Fibroblast of skin of left biceps (primary cell): ENCODE measurements at regions not wholly inside any gene's neighbourhood (a gene's known extent, or its start where the extent isn't known, plus 50 kb on each side); places are given as distances from the start of the nearest gene placed in this dataset.
"Not testable (repeated sequence)": the region's sequence is repeated elsewhere in the genome, so short reads cannot be mapped to it uniquely, and the experiment has no call there.

Experiments used
- DNase-seq, 2 experiments: peaks; one replicate each; pipeline ENCODE4 v3.0.0-alpha.2; 2013; ENCODE audit warnings: low read depth in 2 of 2

DNA sequence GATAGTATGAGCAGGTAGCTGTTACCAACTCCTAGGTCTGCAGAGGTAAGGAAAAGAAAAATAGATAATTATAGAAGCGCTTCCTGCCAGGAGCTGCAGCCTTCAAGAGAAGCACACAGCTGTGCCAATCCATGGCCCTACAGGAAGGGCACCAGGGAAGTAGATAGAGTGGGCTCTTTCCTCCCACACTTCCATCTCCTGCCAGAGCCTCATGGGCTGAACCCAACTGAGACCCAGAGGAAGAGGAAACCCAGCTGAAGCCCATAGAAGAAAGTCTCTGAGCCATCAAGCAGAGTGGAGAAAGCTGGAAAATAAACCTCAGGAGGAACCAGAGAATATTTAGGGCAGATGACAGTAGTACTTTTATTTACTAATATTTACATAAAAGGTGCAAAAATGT, 146.7 kb upstream of the ATXN1 start:
- no peak for DNase-seq

- DNase-seq = no peak
Observed at GRCh38 chr6:16904957-16905356, 143.7 kb upstream of the ATXN1 start.

DNA sequence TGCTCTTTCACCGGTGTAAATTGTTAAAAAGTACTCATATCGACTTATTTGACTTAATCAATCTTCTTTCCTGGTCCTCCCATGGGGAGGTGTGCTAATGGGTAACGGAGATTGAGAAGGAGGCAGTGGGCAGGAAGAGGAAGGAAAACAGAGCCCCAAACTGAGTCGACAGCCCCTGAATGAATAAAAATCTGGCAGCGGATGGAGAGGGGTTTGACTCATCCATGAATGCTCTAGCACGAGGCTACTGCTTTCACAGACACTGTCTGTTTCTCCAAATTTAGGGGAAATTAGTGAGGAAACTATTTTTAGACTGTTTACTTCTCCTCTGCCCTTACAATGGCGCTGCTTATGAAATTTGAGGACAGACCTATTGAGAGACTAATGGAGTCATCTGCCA, 142.2 kb upstream of the ATXN1 start:
- DNase-seq = no peak

- DNase-seq = no peak
Observed at GRCh38 chr6:16902502-16902901, 141.2 kb upstream of the ATXN1 start.

DNA sequence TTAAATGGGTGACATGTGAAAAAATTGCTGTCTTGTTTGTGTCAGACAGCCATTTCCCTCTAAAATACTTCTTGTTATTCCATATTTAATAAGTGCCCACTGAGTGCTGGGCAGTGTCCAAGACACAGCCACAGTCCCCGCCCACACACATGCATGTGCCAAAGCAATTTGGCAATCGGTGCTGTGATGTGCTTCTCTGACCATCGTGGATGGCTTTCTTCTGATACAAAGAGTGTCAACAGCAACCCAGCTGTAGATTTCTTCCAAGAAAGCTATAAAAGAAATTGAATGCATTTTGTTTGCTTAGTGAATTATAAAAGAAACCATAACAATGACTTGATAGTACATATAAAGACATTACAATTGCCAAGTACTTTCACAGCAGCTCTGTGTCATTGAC, 140.5 kb upstream of the ATXN1 start:
- DNase-seq = no peak

DNA sequence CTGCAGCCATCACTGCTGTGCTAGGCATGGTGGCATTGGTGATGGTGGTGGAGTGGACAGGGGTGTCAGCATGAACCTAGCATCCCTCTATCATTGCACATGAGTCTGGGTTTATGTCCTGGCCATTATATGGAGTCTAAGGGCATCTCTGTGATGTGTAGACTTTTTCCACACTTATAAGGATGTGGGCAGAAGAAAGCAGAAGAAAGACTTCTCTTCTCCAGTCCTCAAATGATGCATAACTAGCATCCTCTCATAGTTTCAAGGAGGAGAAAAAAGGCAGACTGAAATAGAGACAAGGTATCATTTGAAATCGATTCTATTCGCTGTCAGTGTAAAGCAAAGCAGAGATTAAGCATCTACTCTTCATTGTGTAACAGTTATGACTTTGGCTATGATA, 140.0 kb upstream of the ATXN1 start:
- no peak for DNase-seq

- DNase-seq = no peak
Observed at GRCh38 chr6:16898640-16899396, 137.6 kb upstream of the ATXN1 start.

DNA sequence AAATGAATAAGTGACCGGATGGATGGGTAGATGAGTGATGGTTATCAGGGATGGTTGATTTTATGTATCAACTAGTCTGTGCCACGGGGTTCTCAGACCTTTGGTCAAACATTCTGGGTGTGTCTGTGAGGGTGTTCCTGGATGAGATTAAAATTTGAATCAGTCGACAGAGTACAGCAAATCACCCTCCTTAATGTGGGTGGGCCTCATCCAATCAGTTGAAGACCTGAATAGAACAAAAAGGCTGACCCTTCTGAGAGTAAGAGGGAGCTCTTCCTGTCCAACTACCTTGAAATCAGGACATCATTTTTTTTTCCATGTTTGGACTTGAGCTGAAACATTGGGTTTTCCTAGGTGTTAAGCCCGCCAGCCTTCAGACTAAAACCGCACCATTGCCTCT, 136.4 kb upstream of the ATXN1 start:
- DNase-seq = no peak

GRCh38 chr6:16894301-16894700, 133.0 kb upstream of the ATXN1 start:
- peak; percentile 32 to 42 for DNase-seq

DNA sequence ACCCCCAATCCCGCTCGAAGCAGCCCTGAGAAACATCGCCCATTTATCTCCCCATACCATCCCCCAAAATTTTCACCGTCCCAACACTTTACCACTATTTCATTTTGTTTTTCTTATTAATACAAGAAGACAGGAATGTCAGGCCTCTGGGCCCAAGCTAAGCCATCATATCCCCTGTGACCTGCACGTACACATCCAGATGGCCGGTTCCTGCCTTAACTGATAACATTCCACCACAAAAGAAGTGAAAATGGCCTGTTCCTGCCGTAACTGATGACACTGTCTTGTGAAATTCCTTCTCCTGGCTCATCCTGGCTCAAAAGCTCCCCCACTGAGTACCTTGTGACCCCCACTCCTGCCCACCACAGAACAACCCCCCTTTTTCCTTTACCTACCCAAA, 129.8 kb upstream of the ATXN1 start:
- not testable (repeated sequence) for DNase-seq

DNA sequence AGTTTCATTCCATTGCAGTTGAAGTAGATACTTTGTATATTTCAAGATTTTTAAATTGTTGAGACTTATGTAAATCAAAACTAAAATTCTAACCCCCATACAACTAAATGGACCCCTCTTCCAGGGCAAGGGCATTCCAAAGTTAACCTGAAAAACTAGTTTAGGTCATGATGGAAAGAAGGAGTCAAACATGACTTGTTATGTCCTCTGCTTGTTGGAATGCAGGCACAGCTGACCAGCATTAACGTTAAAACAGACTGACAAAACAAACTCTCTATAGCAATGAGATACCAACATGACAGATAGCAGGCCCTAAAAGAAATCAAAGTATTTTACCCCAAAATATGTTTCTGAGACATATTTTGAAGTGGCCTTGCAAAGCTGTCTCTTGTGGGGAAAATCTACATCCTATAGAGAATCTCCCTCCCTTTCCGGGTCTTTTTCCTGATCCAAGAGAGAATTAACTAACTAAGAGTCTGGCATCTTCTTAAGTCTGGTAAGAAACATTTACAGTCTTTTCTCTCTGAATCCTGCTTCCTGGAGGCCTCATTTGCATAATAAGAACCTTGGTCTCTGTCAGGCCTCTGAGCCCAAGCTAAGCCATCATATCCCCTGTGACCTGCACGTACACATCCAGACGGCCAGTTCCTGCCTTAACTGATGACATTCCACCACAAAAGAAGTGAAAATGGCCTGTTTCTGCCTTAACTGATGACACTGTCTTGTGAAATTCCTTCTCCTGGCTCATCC, 124.3 kb upstream of the ATXN1 start:
- DNase-seq = no peak

DNA sequence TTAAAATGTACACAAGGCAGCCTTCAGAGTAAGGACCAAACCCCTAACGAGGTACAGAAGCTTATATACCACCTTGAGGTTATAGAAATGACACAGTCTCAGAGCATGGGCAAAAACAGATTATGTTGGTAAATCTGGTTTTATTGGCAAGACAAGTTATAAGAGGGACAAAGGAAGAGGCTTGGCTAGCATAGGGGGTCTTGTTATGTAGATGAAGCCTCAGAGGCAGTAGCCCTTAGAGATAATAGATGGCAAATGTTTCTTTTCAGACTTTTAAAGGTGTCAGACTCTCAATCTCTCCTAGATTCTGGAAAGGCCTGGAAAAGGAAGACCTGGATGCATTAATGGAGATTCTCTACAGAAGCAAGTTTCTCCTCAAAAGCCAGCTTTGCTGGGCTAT, 123.3 kb upstream of the ATXN1 start:
- DNase-seq = no peak

DNA sequence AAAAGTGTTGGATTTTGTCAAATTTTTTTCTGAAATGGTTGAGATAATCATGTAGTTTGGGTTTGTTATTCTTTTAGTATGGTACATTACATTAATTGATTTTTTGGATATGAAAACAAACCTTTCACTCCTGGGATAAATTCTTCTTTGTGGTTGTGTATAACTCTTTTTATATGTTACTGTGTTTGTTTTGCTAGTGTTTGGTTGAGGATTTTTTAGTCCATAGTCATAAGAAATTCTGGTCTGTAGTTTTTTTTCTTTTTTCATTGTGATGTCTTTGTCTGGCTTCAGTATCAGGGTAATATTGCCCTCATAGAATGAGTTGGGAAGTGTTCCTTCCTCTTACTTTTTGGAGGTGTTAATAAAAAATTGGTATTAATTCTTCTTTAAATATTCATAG, 122.2 kb upstream of the ATXN1 start:
- no peak for DNase-seq

DNA sequence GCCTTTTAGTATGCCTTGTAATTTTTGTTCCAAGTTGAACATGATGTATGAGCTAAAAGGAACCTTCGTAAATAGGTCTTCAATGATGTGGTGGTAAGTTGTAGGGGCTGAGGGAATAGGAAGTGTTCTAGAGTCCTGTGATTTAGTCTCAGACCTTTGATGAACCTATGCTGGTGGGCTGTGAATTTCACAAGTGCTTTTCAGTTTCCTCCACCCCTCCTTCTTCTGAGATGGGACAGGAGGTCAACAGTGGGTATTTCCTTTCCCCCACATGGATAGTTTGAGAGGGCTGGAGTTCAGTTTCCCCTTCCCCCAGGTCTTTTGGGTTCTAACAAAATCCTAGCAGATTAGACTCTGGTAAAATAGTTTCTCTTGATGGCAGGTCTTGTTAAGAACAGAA, 121.0 kb upstream of the ATXN1 start:
- no peak for DNase-seq

DNA sequence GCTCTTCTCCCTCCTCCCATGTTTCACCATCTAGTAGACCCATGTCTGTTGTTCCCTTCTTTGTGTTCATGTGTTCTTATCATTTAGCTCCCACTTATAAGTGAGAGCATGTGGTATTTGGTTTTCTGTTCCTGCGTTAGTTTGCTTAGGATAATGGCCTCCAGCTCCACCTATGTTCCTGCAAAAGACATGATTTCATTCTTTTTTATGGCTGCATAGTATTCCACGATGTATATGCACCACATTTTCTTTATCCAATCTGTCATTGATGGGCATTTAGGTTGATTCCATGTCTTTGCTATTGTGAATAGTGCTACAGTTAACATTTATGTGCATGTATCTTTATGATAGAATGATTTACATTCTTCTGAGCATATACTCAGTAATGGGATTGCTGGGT, 115.6 kb upstream of the ATXN1 start:
- not testable (repeated sequence) for DNase-seq

DNA sequence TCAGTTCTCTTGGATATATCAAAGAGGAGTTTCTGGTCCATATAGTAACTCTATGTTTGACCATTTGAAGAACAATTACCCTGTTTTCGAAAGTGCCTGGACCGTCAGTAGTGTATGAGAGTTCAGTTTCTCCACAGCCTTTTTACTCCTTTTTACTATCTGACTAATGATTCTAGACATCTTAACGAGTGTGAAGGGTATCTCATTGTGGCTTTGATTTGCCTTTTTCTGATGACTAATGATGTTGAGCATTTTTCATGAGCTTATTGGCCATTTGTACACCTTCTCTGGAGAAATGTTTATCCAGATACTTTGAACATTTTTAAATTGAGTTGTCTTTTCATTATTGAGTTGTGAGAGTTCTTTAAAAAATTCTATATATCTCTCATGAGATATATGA, 114.9 kb upstream of the ATXN1 start:
- DNase-seq = no peak

- DNase-seq = no peak
Observed at GRCh38 chr6:16873698-16874097, 112.4 kb upstream of the ATXN1 start.

- no peak for DNase-seq
Observed at GRCh38 chr6:16872543-16873235, 111.4 kb upstream of the ATXN1 start.

DNA sequence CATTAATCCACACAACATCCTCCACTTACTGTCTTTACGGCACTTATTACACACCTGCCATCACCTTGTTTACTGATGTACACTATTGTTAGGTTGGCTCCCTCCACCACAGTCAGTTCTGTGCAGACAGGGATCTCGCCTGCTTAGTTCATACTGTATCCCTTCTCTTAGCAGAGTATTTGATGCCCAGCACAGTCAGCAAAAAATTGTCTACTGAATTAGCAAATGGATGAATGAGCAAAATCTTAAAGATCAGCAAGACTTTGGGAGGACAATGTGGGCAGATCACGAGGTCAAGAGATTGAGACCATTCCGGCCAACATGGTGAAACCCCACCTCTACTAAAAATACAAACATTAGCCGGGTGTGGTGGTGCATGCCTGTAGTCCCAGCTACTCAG, 109.8 kb upstream of the ATXN1 start:
- no peak for DNase-seq

DNA sequence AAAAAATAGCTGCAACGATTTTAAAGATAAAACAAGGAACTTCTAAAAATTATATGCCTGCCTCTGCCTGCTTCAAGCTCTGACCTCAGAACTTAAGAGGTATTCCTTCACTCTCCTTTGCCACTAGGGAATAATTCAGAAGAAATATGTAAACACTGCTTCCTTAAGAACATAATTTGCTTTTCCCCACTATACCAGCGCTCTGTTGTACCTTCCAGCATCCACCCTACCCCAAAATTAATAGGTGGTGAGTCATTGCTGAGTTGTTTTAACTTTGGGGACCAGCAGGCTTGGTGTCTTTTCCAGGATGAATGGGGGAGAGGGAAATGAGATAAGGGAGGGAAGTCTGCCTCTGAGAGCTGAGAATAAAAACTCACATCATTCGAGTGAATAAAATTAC, 107.7 kb upstream of the ATXN1 start:
- DNase-seq = no peak

DNA sequence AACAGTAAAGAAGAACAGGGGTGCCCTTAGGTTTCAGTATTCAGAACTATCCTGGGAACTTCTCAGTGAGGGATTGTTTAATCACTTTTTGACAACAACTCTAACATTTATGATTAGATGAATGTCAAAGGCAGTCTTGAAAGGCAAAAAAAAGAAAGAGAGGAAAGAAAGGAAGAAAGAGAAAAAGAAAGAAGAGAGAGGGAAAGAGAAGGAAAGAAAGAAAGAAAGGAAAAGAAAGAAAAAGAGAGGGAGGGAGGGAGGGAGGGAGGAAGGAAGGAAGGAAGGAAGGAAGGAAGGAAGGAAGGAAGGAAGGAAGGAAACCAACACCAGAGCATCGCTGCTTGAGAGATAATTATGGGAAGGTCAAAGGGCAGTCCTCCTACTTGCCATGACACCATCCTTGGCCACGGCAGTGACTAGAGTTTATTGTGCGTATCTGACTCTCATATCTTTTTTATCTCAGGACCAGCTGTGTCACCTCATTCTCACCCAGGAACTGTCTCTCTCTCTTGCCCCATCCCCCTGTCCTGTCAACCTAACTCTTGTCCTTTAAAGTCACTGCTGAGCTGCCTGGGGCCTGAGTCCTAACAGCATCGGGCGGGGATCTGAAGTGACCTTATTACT, 96.8 kb upstream of the ATXN1 start:
- DNase-seq = no peak

- DNase-seq = no peak
Observed at GRCh38 chr6:16855460-16855859, 94.2 kb upstream of the ATXN1 start.
